H9 (cell line): ENCODE measurements at regions not wholly inside any gene's neighbourhood (a gene's known extent, or its start where the extent isn't known, plus 50 kb on each side); places are given as distances from the start of the nearest gene placed in this dataset.

Experiments used
- DNase-seq: peaks from one replicate; pipeline ENCODE4 v3.0.0-alpha.2; 2017
- H2AFZ ChIP-seq: one replicate; pipeline ENCODE4 v1.6.1; 2013; ENCODE audit warnings: mild to moderate bottlenecking, low read length, control low read depth, moderate library complexity
- H2AK5ac ChIP-seq: 2 replicates; pipeline ENCODE4 v1.6.1; 2013; ENCODE audit warnings: low read length, control low read depth, mixed read lengths; ENCODE audit not compliant: insufficient read length
- H2BK120ac ChIP-seq: one replicate; pipeline ENCODE4 v1.6.1; 2013; ENCODE audit warnings: low read depth, mild to moderate bottlenecking, low read length, control low read depth, inconsistent platforms; ENCODE audit not compliant: poor library complexity, severe bottlenecking
- H2BK12ac ChIP-seq: 2 replicates; pipeline ENCODE4 v1.6.1; 2013; ENCODE audit warnings: low read length, control low read depth, mixed read lengths, low read depth; ENCODE audit not compliant: insufficient read length
- H2BK15ac ChIP-seq: 2 replicates; pipeline ENCODE4 v1.6.1; 2013; ENCODE audit warnings: low read depth, low read length, control low read depth
- H2BK20ac ChIP-seq: one replicate; pipeline ENCODE4 v1.6.1; 2013; ENCODE audit warnings: low read depth, mild to moderate bottlenecking, low read length, control low read depth, inconsistent platforms; ENCODE audit not compliant: poor library complexity, severe bottlenecking
- H2BK5ac ChIP-seq: 2 replicates; pipeline ENCODE4 v1.6.1; 2013; ENCODE audit warnings: low read length, control low read depth, mixed read lengths; ENCODE audit not compliant: insufficient read length
- H3K14ac ChIP-seq: 2 replicates; pipeline ENCODE4 v1.6.1; 2013; ENCODE audit warnings: low read length, control low read depth; ENCODE audit not compliant: insufficient read depth
- H3K18ac ChIP-seq: 2 replicates; pipeline ENCODE4 v1.6.1; 2013; ENCODE audit warnings: low read depth, mild to moderate bottlenecking, mixed read lengths, low read length, control low read depth; ENCODE audit not compliant: insufficient read length
- H3K23ac ChIP-seq: 2 replicates; pipeline ENCODE4 v1.6.1; 2013; ENCODE audit warnings: low read length, control low read depth, mixed read lengths, low read depth; ENCODE audit not compliant: insufficient read length
- H3K23me2 ChIP-seq: 2 replicates; pipeline ENCODE4 v1.6.1; 2013; ENCODE audit warnings: low read depth, mild to moderate bottlenecking, mixed read lengths, low read length, control low read depth; ENCODE audit not compliant: insufficient read length, poor library complexity, severe bottlenecking
- H3K27ac ChIP-seq: 2 replicates; pipeline ENCODE4 v1.5.1; 2013; ENCODE audit warnings: low read length, control low read depth, mixed read lengths, low read depth; ENCODE audit not compliant: insufficient read length
- H3K27me3 ChIP-seq: 2 replicates; pipeline ENCODE4 v1.6.1; 2013; ENCODE audit warnings: low read length, control low read depth, inconsistent platforms; ENCODE audit not compliant: insufficient read depth
- H3K4ac ChIP-seq: 2 replicates; pipeline ENCODE4 v1.6.1; 2013; ENCODE audit warnings: low read depth, mild to moderate bottlenecking, control low read depth, inconsistent platforms, low read length, moderate library complexity
- H3K4me1 ChIP-seq: 2 replicates; pipeline ENCODE4 v1.6.1; 2013; ENCODE audit warnings: low read length, control low read depth, inconsistent platforms; ENCODE audit not compliant: insufficient read depth
- H3K4me2 ChIP-seq: 2 replicates; pipeline ENCODE4 v1.6.1; 2013; ENCODE audit warnings: low read length, control low read depth, mixed read lengths; ENCODE audit not compliant: insufficient read length, insufficient read depth
- H3K56ac ChIP-seq: 2 replicates; pipeline ENCODE4 v1.6.1; 2013; ENCODE audit warnings: low read depth, mild to moderate bottlenecking, mixed read lengths, low read length, control low read depth; ENCODE audit not compliant: insufficient read length
- H3K79me1 ChIP-seq: 2 replicates; pipeline ENCODE4 v1.6.1; 2013; ENCODE audit warnings: low read depth, mild to moderate bottlenecking, moderate library complexity, low read length, control low read depth, inconsistent platforms; ENCODE audit not compliant: insufficient read depth, poor library complexity, severe bottlenecking
- H3K79me2 ChIP-seq: 2 replicates; pipeline ENCODE4 v1.6.1; 2013; ENCODE audit warnings: low read length, control low read depth, inconsistent platforms; ENCODE audit not compliant: insufficient read depth
- H3K9ac ChIP-seq: 2 replicates; pipeline ENCODE4 v1.6.1; 2013; ENCODE audit warnings: low read length, control low read depth, mixed read lengths; ENCODE audit not compliant: insufficient read length; ENCODE audit errors: extremely low read depth
- H3K9me3 ChIP-seq: one replicate; pipeline ENCODE4 v1.6.1; 2013; ENCODE audit warnings: low read depth, low read length, inconsistent platforms; ENCODE audit not compliant: control insufficient read depth
- H3T11ph ChIP-seq: one replicate; pipeline ENCODE4 v1.6.1; 2013; ENCODE audit warnings: mild to moderate bottlenecking, low read length, control low read depth, inconsistent platforms
- H4K20me1 ChIP-seq: one replicate; pipeline ENCODE4 v1.6.1; 2013; ENCODE audit not compliant: control insufficient read depth, insufficient read length, insufficient read depth
- H4K5ac ChIP-seq: 2 replicates; pipeline ENCODE4 v1.6.1; 2013; ENCODE audit warnings: low read depth, mild to moderate bottlenecking, mixed read lengths, low read length, control low read depth; ENCODE audit not compliant: insufficient read length
- H4K8ac ChIP-seq: replicated peaks from 2 replicates; pipeline ENCODE4 v1.6.1; 2013; ENCODE audit warnings: low read length, control low read depth, mixed read lengths, low read depth; ENCODE audit not compliant: insufficient read length
- H4K91ac ChIP-seq: 2 replicates; pipeline ENCODE4 v1.6.1; 2013; ENCODE audit warnings: low read depth, mild to moderate bottlenecking, moderate library complexity, mixed read lengths, low read length, control low read depth; ENCODE audit not compliant: insufficient read length
- H3K27ac Mint-ChIP-seq, 3 experiments: 2 replicates in 2 of 3; 3 replicates in 1 of 3; pipeline ENCODE4 v1.8.0; 2020 to 2021; ENCODE audit warnings: mixed read lengths in 3 of 3, mild to moderate bottlenecking in 1 of 3, moderate library complexity in 1 of 3
- H3K27me3 Mint-ChIP-seq: 2 replicates; pipeline ENCODE4 v1.8.0; 2021; ENCODE audit warnings: low read depth, mild to moderate bottlenecking, moderate library complexity, mixed read lengths
- H3K36me3 Mint-ChIP-seq, 3 experiments: 2 replicates in 2 of 3; 3 replicates in 1 of 3; pipeline ENCODE4 v1.8.0; 2020 to 2021; ENCODE audit warnings: low read depth in 3 of 3, mixed read lengths in 3 of 3; ENCODE audit not compliant: insufficient read depth in 1 of 3
- H3K4me1 Mint-ChIP-seq, 2 experiments: 2 replicates each; pipeline ENCODE4 v1.8.0; 2020; ENCODE audit warnings: mixed read lengths in 2 of 2
- H3K4me3 Mint-ChIP-seq, 2 experiments: 2 replicates in 1 of 2; 3 replicates in 1 of 2; pipeline ENCODE4 v1.8.0; 2020 to 2021; ENCODE audit warnings: mild to moderate bottlenecking in 2 of 2, mixed read lengths in 2 of 2, moderate library complexity in 1 of 2
- H3K9me3 Mint-ChIP-seq, 2 experiments: 2 replicates in 1 of 2; 3 replicates in 1 of 2; pipeline ENCODE4 v1.8.0; 2020; ENCODE audit warnings: mild to moderate bottlenecking in 2 of 2, mixed read lengths in 2 of 2, moderate library complexity in 1 of 2
- WGBS: extraction: QIAGEN DNeasy Blood & Tissue Kit; methylation state at CpG from one replicate; pipeline ENCODE4 v1.1.7; 2013; ENCODE audit warnings: missing lambda C conversion rate, low lambda C conversion rate, mixed read lengths; ENCODE audit not compliant: insufficient read length; ENCODE audit errors: extremely low coverage; 5-methylcytosine and 5-hydroxymethylcytosine counted together
- TF ChIP-seq, protein P1 (sequence below): fragments of 200-600 bp; sonication (generic); conservative IDR thresholded peaks from 3 replicates; pipeline ENCODE4 v1.8.0; 2021; ENCODE audit warnings: antibody characterized with exemption, mild to moderate bottlenecking

DNA sequence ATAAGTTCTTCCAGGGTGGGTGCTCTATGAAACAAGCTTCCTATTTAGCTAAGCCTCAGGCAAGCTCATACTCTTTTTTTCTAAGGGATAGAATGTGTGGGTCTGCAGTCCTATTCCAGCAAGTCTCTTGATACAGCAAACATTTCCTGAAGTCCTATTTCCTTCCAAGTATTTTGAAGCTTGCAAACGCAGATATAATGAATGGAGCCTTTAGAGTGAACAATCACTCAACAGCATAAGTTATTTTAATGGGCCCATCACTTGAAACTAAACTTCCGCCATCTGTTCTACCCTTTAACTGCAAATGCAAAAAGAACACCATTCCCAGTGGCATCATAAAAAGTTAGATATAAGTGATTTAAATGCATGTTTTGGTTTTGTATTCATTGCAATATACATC, 108.3 kb upstream of the TAPT1 start:
- Mint-ChIP-seq H3K4me1 (peaks cover 5 to 6% of the 10 kb centered on the region in 2 experiments; a peak in 3 of 4 replicates), H3K27me3 (no peaks in the 10 kb centered on the region; the same call in 1 of the 2 replicates), H3K36me3 (no peaks in the 10 kb centered on the region), H3K4me3 (no peak overlapping the region), H3K27ac (no peak overlapping the region), H3K9me3 (no peaks in the 10 kb centered on the region)
- no peak overlapping the region for H2AFZ ChIP-seq
- no CpG with 5 or more reads among the region's 2 CpGs for WGBS
- no peak overlapping the region for H4K5ac ChIP-seq
- H3K79me1 ChIP-seq = no peaks in the 10 kb centered on the region
- TF ChIP-seq, protein P1, sequence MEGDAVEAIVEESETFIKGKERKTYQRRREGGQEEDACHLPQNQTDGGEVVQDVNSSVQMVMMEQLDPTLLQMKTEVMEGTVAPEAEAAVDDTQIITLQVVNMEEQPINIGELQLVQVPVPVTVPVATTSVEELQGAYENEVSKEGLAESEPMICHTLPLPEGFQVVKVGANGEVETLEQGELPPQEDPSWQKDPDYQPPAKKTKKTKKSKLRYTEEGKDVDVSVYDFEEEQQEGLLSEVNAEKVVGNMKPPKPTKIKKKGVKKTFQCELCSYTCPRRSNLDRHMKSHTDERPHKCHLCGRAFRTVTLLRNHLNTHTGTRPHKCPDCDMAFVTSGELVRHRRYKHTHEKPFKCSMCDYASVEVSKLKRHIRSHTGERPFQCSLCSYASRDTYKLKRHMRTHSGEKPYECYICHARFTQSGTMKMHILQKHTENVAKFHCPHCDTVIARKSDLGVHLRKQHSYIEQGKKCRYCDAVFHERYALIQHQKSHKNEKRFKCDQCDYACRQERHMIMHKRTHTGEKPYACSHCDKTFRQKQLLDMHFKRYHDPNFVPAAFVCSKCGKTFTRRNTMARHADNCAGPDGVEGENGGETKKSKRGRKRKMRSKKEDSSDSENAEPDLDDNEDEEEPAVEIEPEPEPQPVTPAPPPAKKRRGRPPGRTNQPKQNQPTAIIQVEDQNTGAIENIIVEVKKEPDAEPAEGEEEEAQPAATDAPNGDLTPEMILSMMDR = no peak
- H2BK20ac ChIP-seq = no peak overlapping the region
- H2BK120ac ChIP-seq = no peak overlapping the region
- no peak overlapping the region for H2BK15ac ChIP-seq
- H4K91ac ChIP-seq = no peak overlapping the region
- no peak overlapping the region for H2BK12ac ChIP-seq
- no peaks in the 10 kb centered on the region for H4K20me1 ChIP-seq
- H3K9ac ChIP-seq = no peak overlapping the region
- no peak overlapping the region for H3K4ac ChIP-seq
- H3K27ac ChIP-seq = no peak overlapping the region
- H3K9me3 ChIP-seq = no peaks in the 10 kb centered on the region
- H3K4me1 ChIP-seq = no peaks in the 10 kb centered on the region
- H3K23me2 ChIP-seq = no peaks in the 10 kb centered on the region
- no peak overlapping the region for H3K23ac ChIP-seq
- H3K79me2 ChIP-seq = no peaks in the 10 kb centered on the region
- H3K14ac ChIP-seq = no peak overlapping the region
- no peak for DNase-seq
- H3K27me3 ChIP-seq = no peaks in the 10 kb centered on the region
- H4K8ac ChIP-seq = no peak overlapping the region
- no peak overlapping the region for H2AK5ac ChIP-seq
- no peak overlapping the region for H3K18ac ChIP-seq
- no peak overlapping the region for H3K4me2 ChIP-seq
- no peak overlapping the region for H3K56ac ChIP-seq
- H2BK5ac ChIP-seq = no peak overlapping the region
- H3T11ph ChIP-seq = no peak overlapping the region
